K562 (cell line): ENCODE measurements at regions not wholly inside any gene's neighbourhood (a gene's known extent, or its start where the extent isn't known, plus 50 kb on each side); places are given as distances from the start of the nearest gene placed in this dataset.

Experiments used
- ATAC-seq: fragments of 200-7000 bp; cut with Tn5 transposase; 3 replicates; pipeline ENCODE4 v1.9.1; 2020; ENCODE audit warnings: moderate library complexity
- BruUV-seq: library from RNA; stranded (reverse); fragments of 400-500 nt; replicated peaks from 2 replicates; lab custom pipeline; 2021; lab: Mats Ljungman, UMichigan
- CTCF ChIA-PET: fragments of 300-600 bp; formaldehyde crosslinking; extraction: SDS; loops from one replicate; lab custom pipeline; 2021; ENCODE audit warnings: low intra/inter-chr PET ratio; lab: Yijun Ruan, JAX
- POLR2A ChIA-PET: fragments of 300-600, 350-650 bp; sonication (Branson Sonifier 250); formaldehyde crosslinking; extraction: SDS; loops from one replicate; lab custom pipeline; 2021; ENCODE audit warnings: antibody characterized with exemption, inconsistent platforms; lab: Yijun Ruan, JAX
- DNase-seq, 4 experiments: peaks; one replicate each; pipeline versions ENCODE4 v3.0.0 to v3.0.0-alpha.2; 2011 to 2018; ENCODE audit warnings: low spot score in 3 of 4, mixed read lengths in 3 of 4; ENCODE audit errors: extremely low read depth in 1 of 4
- FAIRE-seq: peaks from 2 replicates; lab custom pipeline; 2011; peaks lifted over from hg19 to GRCh38; lab: Jason Lieb, UNC
- H2AFZ ChIP-seq: 2 replicates; pipeline ENCODE4 v1.6.0; 2011; ENCODE audit warnings: low read depth, low read length, control low read depth, inconsistent platforms
- H3K27ac ChIP-seq: fragments of 200-600 bp; 3 replicates; pipeline ENCODE4 v1.8.0; 2011; ENCODE audit warnings: low read depth, mild to moderate bottlenecking, control low read depth, inconsistent platforms, low read length, moderate library complexity, mixed read lengths; ENCODE audit errors: extremely low read depth
- H3K27me3 ChIP-seq, 2 experiments: fragments of 300-600 bp in 1 of 2; 2 replicates in 1 of 2; 3 replicates in 1 of 2; pipeline versions ENCODE4 v1.6.0 to v1.8.0; 2011; ENCODE audit warnings: inconsistent platforms in 2 of 2, low read length in 2 of 2, mild to moderate bottlenecking in 1 of 2, mixed read lengths in 1 of 2, moderate library complexity in 1 of 2; ENCODE audit not compliant: control insufficient read depth in 2 of 2, insufficient read depth in 2 of 2
- H3K36me3 ChIP-seq: fragments of 300-600 bp; 3 replicates; pipeline ENCODE4 v1.8.0; 2011; ENCODE audit warnings: mild to moderate bottlenecking, low read length, inconsistent platforms; ENCODE audit not compliant: control insufficient read depth, insufficient read depth
- H3K4me1 ChIP-seq, 2 experiments: fragments of 200-600 bp in 1 of 2; replicated peaks in 1 of 2; 2 replicates in 1 of 2; 3 replicates in 1 of 2; pipeline versions ENCODE4 v1.5.1 to v1.8.0; 2011; ENCODE audit warnings: inconsistent platforms in 2 of 2, low read length in 2 of 2, mild to moderate bottlenecking in 1 of 2, mixed read lengths in 1 of 2, moderate library complexity in 1 of 2; ENCODE audit not compliant: control insufficient read depth in 2 of 2, insufficient read depth in 2 of 2
- H3K4me2 ChIP-seq: 2 replicates; pipeline ENCODE4 v1.6.1; 2011; ENCODE audit warnings: low read length, control low read depth, inconsistent platforms, mixed read lengths; ENCODE audit not compliant: insufficient read depth
- H3K4me3 ChIP-seq: fragments of 200-600 bp; sonication (generic), shearing (Covaris generic); 2 replicates; pipeline ENCODE4 v1.5.1; 2016; ENCODE audit warnings: control low read depth, inconsistent platforms
- H3K79me2 ChIP-seq: fragments of 200-600 bp; 3 replicates; pipeline ENCODE4 v1.8.0; 2011; ENCODE audit warnings: low read length, inconsistent platforms; ENCODE audit not compliant: control insufficient read depth, insufficient read depth
- H3K9ac ChIP-seq, 2 experiments: 2 replicates each; pipeline versions ENCODE4 v1.6.0 to v1.6.1; 2011; ENCODE audit warnings: low read depth in 2 of 2, low read length in 2 of 2, control low read depth in 1 of 2, inconsistent platforms in 1 of 2, mild to moderate bottlenecking in 1 of 2, mixed read lengths in 1 of 2; ENCODE audit not compliant: insufficient read depth in 1 of 2
- H3K9me1 ChIP-seq: one replicate; pipeline ENCODE4 v1.6.0; 2011; ENCODE audit warnings: inconsistent platforms, mild to moderate bottlenecking, low read length, moderate library complexity; ENCODE audit not compliant: control insufficient read depth, insufficient read depth
- H3K9me3 ChIP-seq: replicated peaks from 2 replicates; pipeline ENCODE4 v1.5.1; 2011; ENCODE audit warnings: low read depth, low read length, inconsistent platforms; ENCODE audit not compliant: control insufficient read depth, insufficient read depth
- H4K20me1 ChIP-seq: replicated peaks from 2 replicates; pipeline ENCODE4 v1.6.1; 2011; ENCODE audit warnings: low read length, inconsistent platforms, mixed read lengths; ENCODE audit not compliant: control insufficient read depth, insufficient read depth
- CSDE1 ChIP-seq, 2 experiments: fragments of 450-650 bp; IDR thresholded peaks; 2 replicates each; pipeline ENCODE4 v1.6.1; 2016; ENCODE audit warnings: mild to moderate bottlenecking in 1 of 2
- RCOR1 ChIP-seq, 2 experiments: IDR thresholded peaks; 2 replicates each; pipeline ENCODE4 v1.6.1; 2012; ENCODE audit warnings: low read depth in 2 of 2, low read length in 2 of 2, borderline replicate concordance in 1 of 2, improper control_type of control experiment in 1 of 2
- SMAD2 ChIP-seq: fragments of 150-350 bp; IDR thresholded peaks from 2 replicates; pipeline ENCODE4 v1.6.1; 2014; ENCODE audit warnings: low read depth, mild to moderate bottlenecking, low read length
- SMARCA4 ChIP-seq: fragments of 450-650 bp; IDR thresholded peaks from 2 replicates; pipeline ENCODE4 v1.6.1; 2016
- SMC3 ChIP-seq: conservative IDR thresholded peaks from 2 replicates; pipeline ENCODE4 v1.6.1; 2011; ENCODE audit warnings: low read depth, low read length, improper control_type of control experiment; ENCODE audit not compliant: insufficient read depth
- ZNF717 ChIP-seq: fragments of 250-450 bp; sonication (Bioruptor Pico); IDR thresholded peaks from 2 replicates; pipeline ENCODE4 v1.5.0; 2021
- WGBS: fragments of 100-300 bp; shearing (Covaris generic); methylation state at CpG from one replicate; pipeline ENCODE4 v1.1.6; 2016; ENCODE audit warnings: low coverage, mixed read lengths; ENCODE audit not compliant: insufficient coverage; ENCODE audit errors: missing lambda C conversion rate; 5-methylcytosine and 5-hydroxymethylcytosine counted together
- in situ Hi-C: fragments of 300-500 bp; cut with MboI; formaldehyde crosslinking; loops from 4 replicates; pipeline ENCODE4 v1.15.0; 2018; ENCODE audit warnings: inconsistent platforms, mixed read lengths
- intact Hi-C: fragments of 100-400 bp; cut with micrococcal nuclease; formaldehyde crosslinking; loops from 2 replicates; pipeline ENCODE4 v1.14.2; 2022
- TF ChIP-seq, protein P1 (sequence below), 3 experiments: IDR thresholded peaks in 2 of 3; conservative IDR thresholded peaks in 1 of 3; 2 replicates each; pipeline ENCODE4 v1.5.1; 2011 to 2012; ENCODE audit warnings: low read length in 3 of 3, mild to moderate bottlenecking in 3 of 3, control low read depth in 2 of 3, improper control_type of control experiment in 1 of 3, inconsistent platforms in 1 of 3, low read depth in 1 of 3, mixed read lengths in 1 of 3, moderate library complexity in 1 of 3; ENCODE audit not compliant: insufficient read depth in 2 of 3
- TF ChIP-seq, protein P2 (sequence below): fragments of 250-450 bp; sonication (Bioruptor Pico); IDR thresholded peaks from 2 replicates; pipeline ENCODE4 v1.4.0; 2020; ENCODE audit warnings: mild to moderate bottlenecking, moderate library complexity
- TF ChIP-seq, protein P3 (sequence below): fragments of 200-800 bp; sonication (Bioruptor generic); IDR thresholded peaks from 2 replicates; pipeline ENCODE4 v1.6.1; 2017; ENCODE audit warnings: missing genetic modification characterization, missing compliant biosample characterization
- TF ChIP-seq, protein P4 (sequence below): fragments of 450-650 bp; IDR thresholded peaks from 2 replicates; pipeline ENCODE4 v1.6.1; 2018; ENCODE audit warnings: mild to moderate bottlenecking, low read depth; ENCODE audit not compliant: partially characterized antibody

DNA sequence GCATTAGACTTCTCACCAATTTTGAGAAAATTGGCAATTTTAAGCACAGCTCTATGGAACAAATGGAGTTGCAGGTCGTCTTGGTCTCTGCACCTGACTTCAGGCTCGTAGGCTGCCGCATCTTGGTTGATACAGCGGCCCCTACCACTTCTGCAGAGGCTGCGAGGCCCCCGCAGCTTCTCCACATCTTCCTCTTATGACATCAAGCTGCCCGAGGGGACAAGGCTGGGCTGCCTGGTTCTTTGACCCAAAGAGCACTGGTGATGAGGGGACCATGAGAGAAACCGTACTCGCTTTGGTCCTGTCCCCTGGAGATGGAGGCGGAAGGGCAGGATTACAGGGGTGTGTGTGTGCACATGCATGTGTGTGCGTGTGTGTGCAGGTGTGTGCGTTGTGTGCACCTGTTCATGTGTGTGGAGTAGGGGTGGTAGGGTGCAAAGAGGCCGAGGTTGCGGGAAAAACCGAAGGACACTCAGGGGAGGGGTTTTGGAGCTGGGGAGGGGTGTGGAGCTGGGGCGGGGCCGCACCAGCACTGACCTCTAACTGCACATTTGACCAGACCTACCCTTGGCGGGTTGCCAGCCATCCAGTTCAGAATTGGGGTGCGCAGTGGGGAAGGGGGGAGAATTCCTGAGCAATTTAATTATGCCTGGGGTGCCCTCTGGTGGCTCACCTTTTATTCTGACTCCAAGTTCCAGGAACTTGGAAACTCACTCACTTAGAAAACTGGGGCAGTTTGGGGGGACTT lies 65.1 kb upstream of the ARHGEF7 start:
- CTCF ChIA-PET = interaction anchor here (1.5 kb wide), 1 partner anchor 105 kb away, joined by 12 read pairs; no protein-coding TSS in a partner anchor
- intact Hi-C loops (loop anchor here (1.0 to 10.0 kb wide), 3 partner anchors 106 to 455 kb away; no protein-coding TSS in a partner anchor), in situ Hi-C loops (loop anchor here (5.0 to 25.0 kb wide), 2 partner anchors 103 to 238 kb away; no protein-coding TSS in a partner anchor)
- peak overlapping the region; percentile 62 for H2AFZ ChIP-seq
- H3K36me3 ChIP-seq = no peaks in the 10 kb centered on the region
- peak; percentile 33 to 72 (median 36) for DNase-seq
- ATAC-seq = peak; percentile 63
- no peak overlapping the region for H3K9ac ChIP-seq
- no peak overlapping the region for H3K4me3 ChIP-seq
- POLR2A ChIA-PET = no interaction called here
- no peaks in the 10 kb centered on the region for H4K20me1 ChIP-seq
- H3K9me3 ChIP-seq = no peaks in the 10 kb centered on the region
- H3K4me2 ChIP-seq = no peak overlapping the region
- no TSS peak for BruUV-seq
- 46% methylated on average over 7 of the region's 19 CpGs for WGBS
- H3K27me3 ChIP-seq = no peaks in the 10 kb centered on the region
- H3K27ac ChIP-seq = no peak overlapping the region
- peaks cover 4 to 17% of the 10 kb centered on the region in 2 experiments for H3K4me1 ChIP-seq
- H3K9me1 ChIP-seq = no peaks in the 10 kb centered on the region
- FAIRE-seq = no peak
- no peaks in the 10 kb centered on the region for H3K79me2 ChIP-seq
- TF ChIP-seq SMC3 (peak; percentile 43; the same call in 1 of the 2 replicates), SMAD2 (no peak), RCOR1 (IDR thresholded peaks at IDR 0.05; ENCODE audit: borderline replicate concordance in 1 of 2, low read depth in 2 of 2, low read length in 2 of 2) (no peak), SMARCA4 (no peak), CSDE1 (IDR thresholded peaks at IDR 0.05) (no peak), ZNF717 (CRISPR knock-in tag) (no peak)
- TF ChIP-seq, protein P1, sequence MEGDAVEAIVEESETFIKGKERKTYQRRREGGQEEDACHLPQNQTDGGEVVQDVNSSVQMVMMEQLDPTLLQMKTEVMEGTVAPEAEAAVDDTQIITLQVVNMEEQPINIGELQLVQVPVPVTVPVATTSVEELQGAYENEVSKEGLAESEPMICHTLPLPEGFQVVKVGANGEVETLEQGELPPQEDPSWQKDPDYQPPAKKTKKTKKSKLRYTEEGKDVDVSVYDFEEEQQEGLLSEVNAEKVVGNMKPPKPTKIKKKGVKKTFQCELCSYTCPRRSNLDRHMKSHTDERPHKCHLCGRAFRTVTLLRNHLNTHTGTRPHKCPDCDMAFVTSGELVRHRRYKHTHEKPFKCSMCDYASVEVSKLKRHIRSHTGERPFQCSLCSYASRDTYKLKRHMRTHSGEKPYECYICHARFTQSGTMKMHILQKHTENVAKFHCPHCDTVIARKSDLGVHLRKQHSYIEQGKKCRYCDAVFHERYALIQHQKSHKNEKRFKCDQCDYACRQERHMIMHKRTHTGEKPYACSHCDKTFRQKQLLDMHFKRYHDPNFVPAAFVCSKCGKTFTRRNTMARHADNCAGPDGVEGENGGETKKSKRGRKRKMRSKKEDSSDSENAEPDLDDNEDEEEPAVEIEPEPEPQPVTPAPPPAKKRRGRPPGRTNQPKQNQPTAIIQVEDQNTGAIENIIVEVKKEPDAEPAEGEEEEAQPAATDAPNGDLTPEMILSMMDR (IDR thresholded peaks at IDR 0.05 in 2 of 3, conservative IDR thresholded peaks at IDR 0.05 in 1 of 3; ENCODE audit: insufficient read depth in 2 of 3, low read depth in 1 of 3, low read length in 3 of 3) = peak; percentile 46 to 63 (median 54)
- TF ChIP-seq, protein P2, sequence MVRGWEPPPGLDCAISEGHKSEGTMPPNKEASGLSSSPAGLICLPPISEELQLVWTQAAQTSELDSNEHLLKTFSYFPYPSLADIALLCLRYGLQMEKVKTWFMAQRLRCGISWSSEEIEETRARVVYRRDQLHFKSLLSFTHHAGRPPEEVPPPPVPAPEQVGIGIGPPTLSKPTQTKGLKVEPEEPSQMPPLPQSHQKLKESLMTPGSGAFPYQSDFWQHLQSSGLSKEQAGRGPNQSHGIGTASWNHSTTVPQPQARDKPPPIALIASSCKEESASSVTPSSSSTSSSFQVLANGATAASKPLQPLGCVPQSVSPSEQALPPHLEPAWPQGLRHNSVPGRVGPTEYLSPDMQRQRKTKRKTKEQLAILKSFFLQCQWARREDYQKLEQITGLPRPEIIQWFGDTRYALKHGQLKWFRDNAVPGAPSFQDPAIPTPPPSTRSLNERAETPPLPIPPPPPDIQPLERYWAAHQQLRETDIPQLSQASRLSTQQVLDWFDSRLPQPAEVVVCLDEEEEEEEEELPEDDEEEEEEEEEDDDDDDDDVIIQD = no peak
- TF ChIP-seq, protein P3, sequence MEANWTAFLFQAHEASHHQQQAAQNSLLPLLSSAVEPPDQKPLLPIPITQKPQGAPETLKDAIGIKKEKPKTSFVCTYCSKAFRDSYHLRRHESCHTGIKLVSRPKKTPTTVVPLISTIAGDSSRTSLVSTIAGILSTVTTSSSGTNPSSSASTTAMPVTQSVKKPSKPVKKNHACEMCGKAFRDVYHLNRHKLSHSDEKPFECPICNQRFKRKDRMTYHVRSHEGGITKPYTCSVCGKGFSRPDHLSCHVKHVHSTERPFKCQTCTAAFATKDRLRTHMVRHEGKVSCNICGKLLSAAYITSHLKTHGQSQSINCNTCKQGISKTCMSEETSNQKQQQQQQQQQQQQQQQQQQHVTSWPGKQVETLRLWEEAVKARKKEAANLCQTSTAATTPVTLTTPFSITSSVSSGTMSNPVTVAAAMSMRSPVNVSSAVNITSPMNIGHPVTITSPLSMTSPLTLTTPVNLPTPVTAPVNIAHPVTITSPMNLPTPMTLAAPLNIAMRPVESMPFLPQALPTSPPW (CRISPR knock-in tag) = peak; percentile 56
- TF ChIP-seq, protein P4, sequence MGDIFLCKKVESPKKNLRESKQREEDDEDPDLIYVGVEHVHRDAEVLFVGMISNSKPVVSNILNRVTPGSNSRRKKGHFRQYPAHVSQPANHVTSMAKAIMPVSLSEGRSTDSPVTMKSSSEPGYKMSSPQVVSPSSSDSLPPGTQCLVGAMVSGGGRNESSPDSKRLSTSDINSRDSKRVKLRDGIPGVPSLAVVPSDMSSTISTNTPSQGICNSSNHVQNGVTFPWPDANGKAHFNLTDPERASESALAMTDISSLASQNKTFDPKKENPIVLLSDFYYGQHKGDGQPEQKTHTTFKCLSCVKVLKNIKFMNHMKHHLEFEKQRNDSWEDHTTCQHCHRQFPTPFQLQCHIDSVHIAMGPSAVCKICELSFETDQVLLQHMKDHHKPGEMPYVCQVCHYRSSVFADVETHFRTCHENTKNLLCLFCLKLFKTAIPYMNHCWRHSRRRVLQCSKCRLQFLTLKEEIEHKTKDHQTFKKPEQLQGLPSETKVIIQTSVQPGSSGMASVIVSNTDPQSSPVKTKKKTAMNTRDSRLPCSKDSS = no peak
